OCI-LY7 (cell line): ENCODE measurements at regions not wholly inside any gene's neighbourhood (a gene's known extent, or its start where the extent isn't known, plus 50 kb on each side); places are given as distances from the start of the nearest gene placed in this dataset.

Experiments used
- BruUV-seq: library from RNA; stranded (reverse); fragments of 400-500 nt; replicated peaks from 2 replicates; lab custom pipeline; 2021; lab: Mats Ljungman, UMichigan
- CTCF ChIA-PET: fragments of 300-600 bp; sonication (Branson Sonifier 250); formaldehyde crosslinking; loops from one replicate; lab custom pipeline; 2022; ENCODE audit warnings: antibody characterized with exemption; ENCODE audit not compliant: unreplicated experiment; lab: Charles Lee
- POLR2A ChIA-PET: fragments of 300-600 bp; sonication (Branson Sonifier 250); formaldehyde crosslinking; loops from one replicate; lab custom pipeline; 2022; ENCODE audit warnings: antibody characterized with exemption; lab: Charles Lee
- DNase-seq: peaks from one replicate; pipeline ENCODE4 v3.0.0-alpha.2; 2015; ENCODE audit warnings: low spot score
- H2AFZ ChIP-seq: fragments of 200-600 bp; sonication (generic), shearing (Covaris generic); 2 replicates; pipeline ENCODE4 v1.6.1; 2014; ENCODE audit warnings: mild to moderate bottlenecking, antibody characterized with exemption, low read length, moderate library complexity
- H3K27ac ChIP-seq: fragments of 200-600 bp; sonication (generic); 2 replicates; pipeline ENCODE4 v1.5.1; 2014; ENCODE audit warnings: mixed run types, low read depth, mild to moderate bottlenecking, moderate library complexity, low read length, inconsistent platforms; ENCODE audit not compliant: poor library complexity, severe bottlenecking
- H3K36me3 ChIP-seq: fragments of 200-600 bp; sonication (generic); 2 replicates; pipeline ENCODE4 v1.6.1; 2014; ENCODE audit warnings: mild to moderate bottlenecking, antibody characterized with exemption, low read length, moderate library complexity, mixed read lengths; ENCODE audit not compliant: insufficient read depth
- H3K4me1 ChIP-seq: fragments of 200-600 bp; sonication (generic); 2 replicates; pipeline ENCODE4 v1.5.1; 2014; ENCODE audit warnings: mild to moderate bottlenecking, low read length; ENCODE audit not compliant: insufficient read depth, poor library complexity, severe bottlenecking
- H3K4me2 ChIP-seq: fragments of 200-600 bp; sonication (generic); 2 replicates; pipeline ENCODE4 v1.6.1; 2014; ENCODE audit warnings: mild to moderate bottlenecking, low read length
- H3K4me3 ChIP-seq: fragments of 200-600 bp; sonication (generic); 2 replicates; pipeline ENCODE4 v1.5.1; 2014; ENCODE audit warnings: mild to moderate bottlenecking, low read depth, low read length; ENCODE audit not compliant: poor library complexity, severe bottlenecking
- H3K79me2 ChIP-seq: fragments of 200-600 bp; sonication (generic); 2 replicates; pipeline ENCODE4 v1.6.1; 2016; ENCODE audit warnings: low read depth, mild to moderate bottlenecking, low read length, moderate library complexity, mixed read lengths; ENCODE audit not compliant: insufficient read depth
- H3K9me2 ChIP-seq: fragments of 200-600 bp; sonication (generic); 2 replicates; pipeline ENCODE4 v1.6.1; 2016; ENCODE audit warnings: mild to moderate bottlenecking, low read length, mixed read lengths; ENCODE audit not compliant: insufficient read depth
- H3K9me3 ChIP-seq: fragments of 200-600 bp; sonication (generic); 2 replicates; pipeline ENCODE4 v1.6.1; 2014; ENCODE audit warnings: mild to moderate bottlenecking, mixed run types, low read length, mixed read lengths
- H4K20me1 ChIP-seq: fragments of 200-600 bp; sonication (generic); 2 replicates; pipeline ENCODE4 v1.6.1; 2014; ENCODE audit warnings: mild to moderate bottlenecking, antibody characterized with exemption, low read length, moderate library complexity, mixed read lengths; ENCODE audit not compliant: insufficient read depth
- EZH2phosphoT487 ChIP-seq: fragments of 200-600 bp; sonication (generic); IDR thresholded peaks from 2 replicates; pipeline ENCODE4 v1.6.1; 2018; ENCODE audit warnings: low read depth, borderline replicate concordance, mild to moderate bottlenecking, mixed run types, antibody characterized with exemption, low read length, moderate library complexity, mixed read lengths
- intact Hi-C: fragments of 100-400 bp; cut with micrococcal nuclease; formaldehyde crosslinking; loops from one replicate; pipeline ENCODE4 v1.10.0; 2022; ENCODE audit not compliant: unreplicated experiment
- TF ChIP-seq, protein P1 (sequence below): fragments of 200-600 bp; sonication (generic); conservative IDR thresholded peaks from 2 replicates; pipeline ENCODE4 v1.5.1; 2014; ENCODE audit warnings: mild to moderate bottlenecking, antibody characterized with exemption, low read length, moderate library complexity, mixed read lengths

DNA sequence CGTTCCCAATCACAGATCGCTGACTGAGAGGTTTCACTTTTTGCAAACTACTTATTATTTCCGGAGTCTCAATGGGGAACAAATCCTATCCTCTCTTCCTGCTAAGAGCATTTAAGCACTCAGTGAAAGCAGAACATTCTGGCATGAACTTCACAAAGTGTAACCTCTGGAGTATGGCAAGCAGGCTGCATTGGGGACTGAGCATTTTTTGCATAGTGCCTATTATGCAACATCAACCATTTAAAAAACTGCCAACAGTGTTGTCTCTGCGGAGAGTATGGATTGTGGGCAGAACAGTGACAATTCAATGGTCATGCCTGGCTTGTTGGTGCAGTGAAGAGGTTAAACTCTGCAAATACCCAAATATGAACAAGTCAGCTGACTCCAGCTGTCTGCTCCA is 484.6 kb downstream of the OLFM4 start:
- TF ChIP-seq, protein P1, sequence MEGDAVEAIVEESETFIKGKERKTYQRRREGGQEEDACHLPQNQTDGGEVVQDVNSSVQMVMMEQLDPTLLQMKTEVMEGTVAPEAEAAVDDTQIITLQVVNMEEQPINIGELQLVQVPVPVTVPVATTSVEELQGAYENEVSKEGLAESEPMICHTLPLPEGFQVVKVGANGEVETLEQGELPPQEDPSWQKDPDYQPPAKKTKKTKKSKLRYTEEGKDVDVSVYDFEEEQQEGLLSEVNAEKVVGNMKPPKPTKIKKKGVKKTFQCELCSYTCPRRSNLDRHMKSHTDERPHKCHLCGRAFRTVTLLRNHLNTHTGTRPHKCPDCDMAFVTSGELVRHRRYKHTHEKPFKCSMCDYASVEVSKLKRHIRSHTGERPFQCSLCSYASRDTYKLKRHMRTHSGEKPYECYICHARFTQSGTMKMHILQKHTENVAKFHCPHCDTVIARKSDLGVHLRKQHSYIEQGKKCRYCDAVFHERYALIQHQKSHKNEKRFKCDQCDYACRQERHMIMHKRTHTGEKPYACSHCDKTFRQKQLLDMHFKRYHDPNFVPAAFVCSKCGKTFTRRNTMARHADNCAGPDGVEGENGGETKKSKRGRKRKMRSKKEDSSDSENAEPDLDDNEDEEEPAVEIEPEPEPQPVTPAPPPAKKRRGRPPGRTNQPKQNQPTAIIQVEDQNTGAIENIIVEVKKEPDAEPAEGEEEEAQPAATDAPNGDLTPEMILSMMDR: no peak
- TF ChIP-seq EZH2phosphoT487: no peak
- intact Hi-C loops: no loop called here
- Histone ChIP-seq H3K9me2 (no peaks in the 10 kb centered on the region), H4K20me1 (no peaks in the 10 kb centered on the region), H3K4me3 (no peak overlapping the region), H3K27ac (no peak overlapping the region), H3K79me2 (no peaks in the 10 kb centered on the region), H2AFZ (no peak overlapping the region), H3K4me1 (no peaks in the 10 kb centered on the region), H3K9me3 (no peaks in the 10 kb centered on the region), H3K4me2 (no peak overlapping the region), H3K36me3 (no peaks in the 10 kb centered on the region)
- ChIA-PET CTCF (no interaction called here), POLR2A (no interaction called here)
- no peak for DNase-seq
- BruUV-seq: no TSS peak

DNA sequence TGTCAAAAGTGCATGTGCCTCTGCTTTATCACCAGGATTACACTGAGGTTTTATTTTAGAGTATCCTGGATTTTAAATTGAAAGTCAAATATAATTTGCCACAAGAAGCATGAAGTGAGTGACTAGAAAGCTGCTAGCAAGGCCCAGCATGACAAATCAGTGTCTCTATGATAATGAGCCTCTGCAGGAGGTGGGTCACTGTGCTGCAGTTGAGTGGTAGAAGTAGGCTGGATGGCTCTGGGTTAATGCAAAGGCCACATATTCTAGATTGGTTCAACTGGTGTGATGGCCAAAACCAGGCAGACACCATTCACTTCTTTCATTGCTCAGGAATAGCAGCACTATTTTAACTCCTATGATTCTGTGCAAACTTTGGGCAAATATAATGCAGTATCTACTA is 491.5 kb downstream of the OLFM4 start:
- ChIA-PET POLR2A (interaction anchor here (1.0 kb wide), 1 partner anchor 8 kb away, joined by 3 read pairs; no protein-coding TSS in a partner anchor), CTCF (no interaction called here)
- intact Hi-C loops: no loop called here
- Histone ChIP-seq H3K4me1 (no peaks in the 10 kb centered on the region), H3K36me3 (no peaks in the 10 kb centered on the region), H3K4me2 (no peak overlapping the region), H3K9me3 (no peaks in the 10 kb centered on the region), H3K79me2 (no peaks in the 10 kb centered on the region), H2AFZ (no peak overlapping the region), H4K20me1 (no peaks in the 10 kb centered on the region), H3K27ac (no peak overlapping the region), H3K9me2 (no peaks in the 10 kb centered on the region), H3K4me3 (no peak overlapping the region)
- TF ChIP-seq, protein P1: no peak
- TF ChIP-seq EZH2phosphoT487: no peak
- no TSS peak for BruUV-seq
- DNase-seq: no peak

DNA sequence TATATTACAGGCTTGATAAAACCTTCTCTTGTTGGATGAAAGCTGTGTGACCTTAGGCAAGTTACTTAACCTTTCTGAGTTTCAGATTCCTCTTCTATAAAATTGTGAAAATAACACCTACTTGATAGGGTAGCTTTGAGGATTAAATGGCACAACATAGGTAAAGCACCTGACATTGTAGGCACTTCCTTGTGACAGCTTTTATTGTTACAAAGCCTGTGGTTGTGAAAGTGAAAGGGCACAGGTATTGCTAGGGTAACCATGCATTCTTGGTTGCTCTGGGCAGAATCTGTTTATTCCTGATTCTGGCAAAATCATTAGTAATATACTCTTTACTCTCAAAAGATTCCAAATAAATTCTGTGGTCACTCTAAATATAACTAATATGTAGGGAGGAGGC is 493.4 kb downstream of the OLFM4 start:
- no peak overlapping the region for H3K4me2 ChIP-seq
- POLR2A ChIA-PET: interaction anchor here (0.5 to 0.7 kb wide), 3 partner anchors 21 to 43 kb away, joined by 3 to 5 read pairs (median 3); no protein-coding TSS in a partner anchor
- H3K9me2 ChIP-seq: no peaks in the 10 kb centered on the region
- H4K20me1 ChIP-seq: no peaks in the 10 kb centered on the region
- DNase-seq: no peak
- BruUV-seq: no TSS peak
- no peaks in the 10 kb centered on the region for H3K4me1 ChIP-seq
- no peaks in the 10 kb centered on the region for H3K36me3 ChIP-seq
- H3K4me3 ChIP-seq: no peak overlapping the region
- CTCF ChIA-PET: no interaction called here
- no peaks in the 10 kb centered on the region for H3K9me3 ChIP-seq
- H2AFZ ChIP-seq: no peak overlapping the region
- H3K79me2 ChIP-seq: no peaks in the 10 kb centered on the region
- intact Hi-C loops: no loop called here
- no peak overlapping the region for H3K27ac ChIP-seq
- TF ChIP-seq, protein P1: no peak
- no peak for TF ChIP-seq EZH2phosphoT487
